HG03196 (cell line): ENCODE measurements at regions not wholly inside any gene's neighbourhood (a gene's known extent, or its start where the extent isn't known, plus 50 kb on each side); places are given as distances from the start of the nearest gene placed in this dataset.
"Not testable (repeated sequence)": the region's sequence is repeated elsewhere in the genome, so short reads cannot be mapped to it uniquely, and the experiment has no call there.

Source experiments
- ATAC-seq: cut with Tn5 transposase; IDR thresholded peaks from one replicate; pipeline ENCODE4 v1.9.1; 2021; ENCODE audit not compliant: unreplicated experiment

DNA sequence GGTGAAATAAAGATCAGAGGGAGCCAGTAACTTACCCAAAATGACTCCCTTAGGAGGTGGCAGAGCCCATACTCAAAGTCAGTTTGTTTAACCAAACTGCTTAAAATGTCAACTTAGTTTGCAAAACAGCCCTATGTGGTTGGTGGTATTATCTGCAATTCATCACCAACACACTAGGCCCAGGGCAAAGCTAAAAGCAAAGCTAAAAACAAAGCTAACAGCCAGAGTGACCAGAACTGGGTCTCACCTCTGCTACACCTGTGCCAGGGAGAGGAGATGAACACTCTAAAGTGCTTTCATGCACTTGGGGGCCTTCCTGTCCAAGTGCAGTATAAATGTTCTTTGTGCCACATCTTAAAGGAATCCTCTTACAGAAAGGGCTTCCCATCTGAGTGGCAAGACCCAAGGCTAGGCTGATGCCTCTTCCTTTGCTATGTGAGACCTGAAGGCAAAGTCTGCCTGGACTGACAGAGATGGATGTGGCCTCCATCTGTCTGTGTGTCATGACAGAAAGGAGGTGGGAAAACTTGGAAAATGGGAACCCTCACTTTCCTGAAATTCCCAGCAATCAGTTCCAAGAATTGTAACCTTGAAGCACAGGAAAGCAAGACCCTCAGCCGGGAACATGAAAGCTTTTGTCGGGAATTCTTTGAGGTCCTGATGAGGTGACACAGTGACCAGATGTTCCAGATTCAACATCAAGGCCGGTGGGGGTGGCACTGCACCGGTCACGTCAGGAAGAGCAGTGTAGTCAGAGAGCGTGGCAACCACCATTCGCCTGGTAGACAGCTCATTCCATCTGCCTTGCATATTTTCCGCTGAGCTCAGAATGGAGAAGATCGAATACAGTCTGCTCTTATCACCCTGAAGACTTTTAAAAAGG, 214.3 kb upstream of the PLGLB2 start:
- not testable (repeated sequence) for ATAC-seq

DNA sequence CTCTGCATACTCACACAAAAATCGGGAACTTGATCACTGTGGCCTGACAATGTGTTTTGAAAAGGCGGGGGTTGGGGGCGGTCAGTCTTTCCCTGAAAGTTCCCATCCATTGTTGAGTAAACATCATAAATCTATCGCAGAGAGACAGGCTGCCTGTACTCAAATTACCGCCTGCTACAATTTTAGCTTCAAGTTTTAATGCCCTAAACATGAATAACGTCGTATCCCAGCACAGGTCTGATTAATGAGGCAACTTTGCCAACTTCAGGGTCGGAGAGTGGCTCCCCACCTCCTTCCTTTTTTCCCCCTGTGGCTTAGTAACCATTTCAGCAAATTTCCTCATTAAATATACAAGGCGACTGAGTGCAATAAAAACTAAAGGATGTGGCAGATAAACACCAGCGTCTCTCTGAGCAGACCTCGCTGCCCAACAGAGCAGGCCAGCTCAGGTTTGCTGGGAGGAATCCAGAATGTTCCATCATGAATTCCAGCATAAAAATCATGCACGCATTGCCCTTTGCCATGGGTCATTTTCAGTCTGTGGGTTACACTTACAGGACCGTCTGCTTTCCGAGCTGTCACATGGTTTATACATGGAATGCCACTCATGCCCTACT, 213.5 kb upstream of the PLGLB2 start:
- not testable (repeated sequence) for ATAC-seq

DNA sequence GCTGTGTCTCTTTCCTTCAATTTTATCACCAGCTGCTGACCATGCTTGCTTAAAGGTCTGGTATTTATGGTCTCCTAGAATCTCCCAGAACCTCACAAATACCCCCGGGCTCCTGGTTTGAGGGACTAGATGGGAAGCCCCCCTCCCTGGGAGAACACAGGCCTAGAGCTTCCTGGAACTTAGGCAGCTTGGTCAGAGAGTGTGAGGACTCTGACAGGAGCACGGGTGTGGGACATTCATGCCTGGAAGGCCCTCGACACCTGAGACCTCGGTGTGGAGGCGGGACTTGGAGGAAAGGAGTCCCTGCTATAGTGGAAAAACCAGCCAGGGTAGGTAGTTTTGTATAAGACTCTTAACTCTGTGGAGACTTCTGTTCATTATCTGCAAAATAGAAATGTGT, 211.5 kb upstream of the PLGLB2 start:
- not testable (repeated sequence) for ATAC-seq

DNA sequence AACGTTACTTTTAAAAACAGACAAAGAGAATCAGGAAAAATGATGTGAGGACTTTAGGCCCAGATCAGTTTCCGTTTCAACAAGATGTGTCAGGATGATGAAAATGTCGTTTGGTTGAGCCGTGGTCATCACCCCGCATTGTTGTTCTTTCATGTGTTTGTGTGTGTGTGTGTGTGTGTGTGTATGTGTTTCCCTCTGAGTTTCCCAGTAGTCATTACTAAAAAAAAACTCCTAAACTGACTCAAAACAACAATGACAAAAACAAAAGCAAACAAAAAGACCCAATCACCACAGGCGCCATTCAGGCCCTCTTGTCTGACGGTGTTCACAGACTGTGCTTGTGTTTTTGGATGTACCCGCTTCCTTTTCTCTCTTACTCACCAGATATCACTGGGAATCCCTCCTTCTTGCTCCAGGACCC, 210.6 kb upstream of the PLGLB2 start:
- not testable (repeated sequence) for ATAC-seq

DNA sequence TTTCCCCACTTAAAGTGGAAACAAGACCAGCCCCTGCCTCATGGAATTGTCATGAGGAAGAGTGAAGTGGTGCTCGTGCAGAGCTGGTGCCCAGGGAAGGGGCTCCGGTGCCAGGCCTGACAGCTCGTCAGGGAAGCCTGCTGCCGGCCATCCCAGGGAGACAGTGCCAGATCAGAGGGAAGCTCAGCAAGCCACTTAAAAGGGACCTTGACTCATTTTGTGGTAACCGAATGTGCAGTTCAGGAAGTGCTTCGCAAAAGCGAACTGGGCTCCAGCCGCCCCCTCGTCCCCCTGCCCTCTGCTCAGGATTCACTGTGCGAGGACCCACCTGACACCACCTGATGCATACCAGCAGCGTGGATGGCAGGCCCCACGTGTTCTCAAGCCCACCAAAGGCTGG, 209.6 kb upstream of the PLGLB2 start:
- not testable (repeated sequence) for ATAC-seq

DNA sequence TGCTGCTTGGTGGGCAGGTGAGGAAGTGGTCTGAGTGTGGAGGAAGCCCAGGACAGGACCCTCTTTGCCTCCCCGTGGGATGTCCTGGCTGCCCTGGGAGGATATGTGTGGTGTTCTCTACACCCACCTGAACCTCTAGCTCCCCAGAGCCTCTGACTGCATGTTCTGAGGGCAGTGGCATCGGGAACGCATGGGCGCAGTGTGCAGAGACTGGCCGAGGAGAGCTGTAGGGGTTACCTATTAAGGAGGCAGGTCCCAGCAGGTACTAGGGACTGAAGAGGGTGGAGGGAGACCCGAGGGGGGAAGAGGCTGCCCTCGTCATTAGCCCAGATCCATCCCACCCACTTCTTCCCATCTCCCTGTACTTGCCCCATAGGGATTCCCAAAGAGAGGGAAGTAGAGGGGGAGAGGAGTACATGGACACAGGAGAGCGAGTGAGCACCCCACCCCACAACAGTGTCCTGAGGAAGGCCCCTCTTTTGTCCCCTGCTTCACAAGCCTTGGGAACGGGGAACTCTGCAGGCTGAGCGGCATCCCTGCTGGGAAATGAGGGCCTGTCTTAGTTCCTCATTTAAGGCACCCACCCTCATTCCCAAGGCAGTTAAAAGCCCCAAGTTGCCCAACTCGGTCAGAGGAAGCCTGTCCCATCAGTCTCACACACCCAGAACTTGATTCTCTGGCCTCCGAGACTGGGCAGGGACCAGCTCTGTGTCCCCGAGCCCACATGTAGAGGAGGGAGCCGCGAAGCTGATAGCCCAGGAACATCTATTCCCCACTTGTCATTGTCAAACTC, 208.5 kb upstream of the PLGLB2 start:
- not testable (repeated sequence) for ATAC-seq

DNA sequence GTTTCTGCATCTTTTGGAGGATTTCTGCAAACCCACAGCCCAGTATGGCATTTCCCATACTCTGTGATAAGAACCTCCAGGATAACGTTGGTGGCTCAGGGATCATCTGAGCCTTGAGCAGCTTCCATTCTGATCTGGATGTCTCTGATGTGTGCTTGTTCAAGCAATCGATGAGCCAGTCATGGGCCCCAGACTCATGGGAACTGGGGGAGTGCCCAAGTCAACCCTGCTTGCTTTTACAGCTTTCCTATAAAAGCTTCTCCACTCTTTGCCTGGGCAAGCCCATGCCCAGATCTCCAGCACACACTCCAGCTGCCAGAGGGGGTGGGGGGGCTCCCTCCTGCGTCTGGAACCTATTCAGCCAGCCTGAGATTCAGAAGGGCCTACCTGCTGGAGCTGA, 207.6 kb upstream of the PLGLB2 start:
- ATAC-seq = not testable (repeated sequence)

DNA sequence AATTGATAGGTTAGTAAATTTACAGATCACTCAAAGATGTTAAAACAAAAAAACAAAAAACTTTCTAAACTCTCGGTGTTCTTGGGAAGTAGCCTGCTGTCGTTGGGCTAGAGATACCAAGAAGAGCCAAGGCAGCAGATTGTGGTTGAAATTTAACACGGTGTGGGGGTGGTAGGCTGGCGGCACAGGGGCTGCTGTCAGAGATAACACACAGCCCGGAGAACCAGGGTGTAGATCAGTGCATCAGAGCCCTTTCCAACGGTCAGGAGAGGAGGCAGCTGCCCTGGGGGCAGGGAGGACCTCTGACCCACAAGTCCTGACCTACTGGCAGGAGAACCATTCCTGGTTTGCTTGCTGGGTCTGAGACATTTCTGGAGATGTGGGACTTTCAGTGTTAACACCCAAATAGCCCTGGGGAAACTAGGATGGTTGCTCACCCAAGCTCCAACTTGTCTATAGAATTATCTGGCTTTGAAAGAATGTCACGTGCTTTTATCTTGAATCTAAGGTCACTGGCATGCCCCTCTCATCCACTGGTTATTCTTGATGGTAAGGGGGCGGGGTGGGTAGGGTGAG, 205.2 kb upstream of the PLGLB2 start:
- not testable (repeated sequence) for ATAC-seq

DNA sequence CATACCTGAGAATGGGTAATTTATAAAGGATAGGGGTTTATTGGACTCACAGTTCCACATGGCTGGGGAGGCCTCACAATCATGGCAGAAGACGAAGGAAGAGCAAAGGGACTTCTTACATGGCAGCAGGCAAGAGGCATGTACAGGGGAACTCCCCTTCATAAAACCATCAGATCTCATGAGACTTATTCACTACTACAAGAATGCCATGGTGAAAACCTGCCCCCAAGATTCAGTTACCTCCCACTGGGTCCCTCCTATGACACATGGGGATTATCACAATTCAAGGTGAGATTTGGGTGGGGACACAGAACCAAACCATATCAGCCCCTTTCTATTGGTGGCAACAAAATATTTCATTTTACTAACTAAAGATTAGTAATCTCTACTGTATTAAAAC, 204.1 kb upstream of the PLGLB2 start:
- not testable (repeated sequence) for ATAC-seq

DNA sequence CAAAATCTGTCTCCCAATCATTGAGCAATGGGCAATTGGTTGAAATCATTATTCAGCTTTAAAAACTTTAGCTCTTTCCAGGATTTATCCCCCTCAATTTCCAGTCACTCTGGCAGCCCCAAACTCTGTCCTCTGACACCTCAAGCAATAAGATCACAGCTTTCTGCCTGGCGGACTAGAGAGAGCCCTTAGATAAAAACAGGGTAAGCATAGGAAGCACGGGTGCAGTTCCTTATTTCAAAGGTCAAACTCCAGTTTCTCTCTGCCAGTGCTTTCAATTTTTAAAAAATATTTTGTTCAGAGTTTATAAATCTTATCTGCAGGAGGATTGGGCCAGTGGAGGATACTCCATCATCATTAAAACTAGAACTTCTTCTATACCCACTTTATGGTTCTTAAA, 200.8 kb upstream of the PLGLB2 start:
- not testable (repeated sequence) for ATAC-seq

DNA sequence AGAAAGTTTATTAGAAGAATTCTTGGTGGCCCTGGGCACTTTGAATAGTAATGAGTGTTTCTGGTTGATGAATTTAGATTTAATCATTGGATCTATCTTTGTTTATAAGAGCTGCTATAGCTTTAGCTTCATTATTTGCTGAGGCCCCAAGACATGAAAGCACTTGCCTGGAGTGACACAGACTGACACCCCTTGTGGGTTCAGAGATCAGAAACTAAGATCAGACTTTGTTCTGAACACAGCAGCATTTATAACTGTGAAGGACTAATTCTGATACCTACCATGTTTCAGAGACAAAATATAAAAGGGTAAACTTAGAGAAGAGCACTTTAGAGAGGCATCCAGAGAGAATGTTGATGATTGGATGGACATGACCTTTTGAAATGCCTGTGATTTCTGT, 199.9 kb upstream of the PLGLB2 start:
- ATAC-seq = not testable (repeated sequence)

DNA sequence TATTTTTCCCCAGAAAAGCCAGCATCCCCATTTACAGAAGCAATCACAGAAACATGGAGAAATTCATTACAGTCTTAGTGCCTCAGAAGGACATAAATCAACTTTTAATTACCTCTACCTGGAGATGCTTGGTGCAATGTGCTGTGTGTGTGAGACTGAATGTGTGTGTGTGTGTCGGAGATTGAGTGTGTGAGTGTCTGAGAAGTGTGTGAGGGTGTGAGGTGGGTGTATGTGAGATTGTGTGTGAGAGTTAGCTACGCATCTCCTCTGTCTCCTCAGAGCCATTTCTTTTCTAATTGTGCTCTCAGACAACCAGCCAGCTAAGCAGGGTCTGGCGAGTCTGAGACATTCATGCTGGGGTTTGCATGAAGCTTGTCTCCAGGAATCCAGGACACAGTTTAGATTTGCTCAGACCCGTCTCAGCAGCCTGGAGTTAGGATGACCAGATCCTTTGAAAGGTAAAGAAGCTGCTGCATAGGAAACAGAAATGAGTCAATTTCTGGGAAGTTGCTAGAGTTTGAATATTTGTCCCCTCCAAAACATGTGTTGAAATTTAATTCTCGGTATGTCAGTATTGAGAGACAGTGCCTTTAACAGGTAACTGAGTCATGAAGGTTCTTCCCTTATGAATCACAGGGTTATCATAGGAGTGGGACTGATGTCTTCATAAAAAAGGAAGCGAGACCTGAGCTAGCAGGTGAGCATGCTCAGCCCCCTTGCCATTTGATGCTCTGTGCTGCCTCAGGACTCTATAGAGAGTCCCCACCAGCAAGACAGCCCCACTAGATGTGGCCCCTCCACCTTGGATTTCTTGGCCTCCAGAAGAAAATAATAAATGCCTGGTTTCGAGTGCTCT, 199.0 kb upstream of the PLGLB2 start:
- ATAC-seq = not testable (repeated sequence)

DNA sequence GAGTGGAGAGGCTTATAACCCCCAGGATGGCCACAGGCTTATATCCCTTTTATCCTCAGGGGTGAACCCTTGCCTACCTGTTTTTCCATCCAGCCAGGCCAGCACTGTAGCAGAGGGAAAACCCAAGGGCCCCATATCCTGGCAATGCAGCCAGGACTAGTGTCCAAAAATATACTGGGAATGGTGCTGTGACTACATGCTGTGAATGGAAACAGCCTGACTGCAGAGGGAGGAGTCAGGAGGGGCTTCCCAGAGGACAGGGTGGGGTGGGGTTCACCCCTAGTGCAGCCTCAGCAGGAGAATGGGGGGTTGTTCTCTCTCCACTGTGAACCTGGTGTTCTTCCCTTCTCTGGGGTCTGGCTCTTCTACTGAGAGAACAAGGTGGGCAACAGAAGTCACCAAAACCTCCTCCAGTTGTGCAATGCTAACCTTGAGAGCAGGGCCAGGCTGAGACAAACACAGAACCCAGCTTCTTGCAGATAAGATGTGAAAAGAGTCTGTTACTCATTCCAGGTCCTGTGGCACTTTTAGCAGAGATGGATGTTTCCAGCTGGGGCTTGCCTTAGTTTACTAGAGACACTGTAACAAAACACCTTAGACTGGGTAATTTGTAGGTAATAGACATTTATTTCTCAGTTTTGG, 198.2 kb upstream of the PLGLB2 start:
- ATAC-seq = not testable (repeated sequence)

DNA sequence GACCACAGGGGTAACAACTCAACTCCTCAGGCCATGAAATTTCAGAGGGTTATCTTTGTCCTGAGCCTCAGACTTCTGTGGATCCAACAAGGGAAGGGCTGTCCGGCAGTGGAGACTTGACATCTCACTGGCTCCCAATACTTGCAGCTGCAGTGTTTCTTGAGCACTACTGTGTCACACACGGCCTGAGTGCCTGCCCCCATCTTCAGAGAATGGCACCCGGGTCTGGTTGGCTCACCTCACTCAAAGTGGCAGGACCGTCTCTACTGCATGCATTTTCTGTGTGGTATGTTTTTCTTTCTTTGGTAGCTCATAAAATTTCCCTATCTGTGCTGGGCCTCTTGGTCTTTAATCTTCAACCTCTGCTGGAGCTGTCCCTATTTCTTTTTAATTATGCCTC, 193.2 kb upstream of the PLGLB2 start:
- ATAC-seq = not testable (repeated sequence)

DNA sequence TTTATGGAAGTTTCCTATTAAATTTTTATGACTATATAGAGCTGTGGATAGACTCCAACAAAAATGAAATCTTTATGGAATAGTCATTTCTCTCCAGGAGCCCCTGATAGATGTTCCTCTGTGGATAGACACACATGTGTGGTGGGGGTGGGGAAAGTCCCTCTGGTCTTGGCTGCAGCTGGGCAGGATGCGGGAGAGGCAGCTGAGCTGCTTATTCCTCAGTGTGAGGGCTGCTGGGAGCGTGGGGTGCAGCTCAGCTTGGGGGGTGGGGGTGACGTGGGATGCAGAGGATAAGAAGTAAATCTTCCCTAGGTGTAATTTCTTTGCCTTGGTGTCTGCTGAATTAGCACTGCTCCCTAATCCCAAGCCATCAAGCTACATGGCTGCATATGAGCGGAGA, 192.8 kb upstream of the PLGLB2 start:
- not testable (repeated sequence) for ATAC-seq

DNA sequence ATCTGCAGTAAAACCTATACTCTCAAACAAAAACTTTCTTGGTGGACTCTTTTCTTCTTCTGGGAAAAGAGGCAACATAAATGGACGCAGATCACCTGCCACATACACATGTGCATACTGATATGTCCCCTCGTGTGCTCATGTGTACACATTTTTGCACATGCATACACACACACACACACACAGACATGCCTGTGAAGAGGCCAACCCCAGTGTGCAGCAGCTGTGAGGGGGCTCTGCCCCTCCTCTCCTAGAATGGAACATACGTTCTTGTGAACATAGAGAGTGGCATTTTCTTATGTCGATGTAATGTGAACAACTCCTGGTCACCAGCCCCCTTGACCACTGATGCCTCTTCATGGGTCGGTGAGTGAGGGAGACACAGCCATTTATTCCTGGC, 188.9 kb upstream of the PLGLB2 start:
- not testable (repeated sequence) for ATAC-seq

DNA sequence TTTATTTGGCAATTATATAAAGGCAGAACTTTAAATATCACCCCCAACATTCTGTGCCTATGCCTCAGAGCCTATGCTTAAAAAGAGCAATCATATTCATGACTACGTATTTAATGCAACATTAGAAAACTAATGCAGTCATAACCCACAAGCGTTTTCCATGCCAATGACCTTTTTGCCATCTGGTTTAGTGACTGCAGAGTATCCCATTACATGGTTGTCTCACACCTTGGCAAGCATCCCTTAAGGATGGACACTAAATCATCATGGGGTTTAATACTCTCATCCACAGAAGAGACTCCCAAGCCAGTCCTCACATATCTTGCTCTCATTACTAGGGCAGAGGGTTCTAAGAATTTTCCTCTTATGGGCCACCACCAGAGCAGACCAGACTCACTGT, 188.2 kb upstream of the PLGLB2 start:
- ATAC-seq = not testable (repeated sequence)

DNA sequence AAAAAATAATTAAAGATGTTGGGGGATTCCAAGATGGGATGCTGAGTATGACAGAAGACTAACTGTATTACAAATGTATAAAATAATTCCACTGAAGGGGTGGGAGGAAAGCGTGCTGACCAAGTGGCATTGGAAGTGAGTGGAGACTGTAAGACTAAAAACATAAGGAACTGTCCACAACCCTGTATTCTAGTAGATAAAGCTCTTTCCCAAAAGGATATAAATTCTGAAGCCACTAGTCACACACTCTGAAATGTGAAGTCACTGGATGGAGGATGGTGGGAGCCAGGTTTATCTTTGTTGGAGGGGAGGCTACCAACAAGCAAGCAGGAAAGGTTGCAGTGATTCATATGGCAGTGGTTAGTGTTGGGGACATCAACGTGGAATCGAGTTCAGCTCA, 182.8 kb upstream of the PLGLB2 start:
- not testable (repeated sequence) for ATAC-seq

DNA sequence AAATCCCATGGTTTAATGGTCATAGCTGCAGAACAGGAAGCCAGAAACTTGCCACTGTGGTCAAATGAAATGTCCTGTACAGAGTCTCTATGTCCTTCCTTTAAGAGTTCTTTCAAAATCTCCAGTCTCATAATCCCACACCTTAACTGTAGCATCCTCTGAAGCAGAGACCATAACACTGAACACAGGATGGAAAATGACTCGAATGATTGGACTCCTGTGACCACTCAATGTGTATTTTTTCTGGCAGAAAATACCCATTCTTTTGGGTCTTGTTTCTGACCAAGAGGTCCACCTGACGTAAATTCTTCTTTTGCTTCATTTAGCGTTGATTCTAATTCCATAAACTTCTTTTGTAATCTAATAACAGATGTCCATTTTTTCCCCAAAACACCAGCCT, 181.4 kb upstream of the PLGLB2 start:
- not testable (repeated sequence) for ATAC-seq

DNA sequence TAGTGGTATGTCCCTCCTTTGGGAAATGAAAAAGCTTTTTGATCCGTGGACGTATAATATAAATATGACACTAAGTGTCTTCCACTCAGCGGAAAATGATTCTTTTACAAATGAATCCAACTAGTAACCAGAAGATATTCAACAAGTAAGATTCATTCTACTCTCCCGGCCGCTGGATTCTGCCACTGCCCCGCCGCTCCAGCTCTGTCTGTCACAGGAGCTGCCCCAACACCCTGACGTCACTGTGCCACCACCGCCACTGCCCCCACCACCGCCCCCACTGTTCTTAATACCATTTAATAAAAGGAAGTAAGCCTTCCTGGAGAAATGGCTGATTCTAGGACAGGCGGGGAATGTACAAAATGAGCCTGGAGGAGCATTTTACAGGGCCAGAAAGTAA, 180.8 kb upstream of the PLGLB2 start:
- ATAC-seq = not testable (repeated sequence)
